ENCODE measurements at regions not wholly inside any gene's neighbourhood (a gene's known extent, or its start where the extent isn't known, plus 50 kb on each side); places are given as distances from the start of the nearest gene placed in this dataset.

DNA sequence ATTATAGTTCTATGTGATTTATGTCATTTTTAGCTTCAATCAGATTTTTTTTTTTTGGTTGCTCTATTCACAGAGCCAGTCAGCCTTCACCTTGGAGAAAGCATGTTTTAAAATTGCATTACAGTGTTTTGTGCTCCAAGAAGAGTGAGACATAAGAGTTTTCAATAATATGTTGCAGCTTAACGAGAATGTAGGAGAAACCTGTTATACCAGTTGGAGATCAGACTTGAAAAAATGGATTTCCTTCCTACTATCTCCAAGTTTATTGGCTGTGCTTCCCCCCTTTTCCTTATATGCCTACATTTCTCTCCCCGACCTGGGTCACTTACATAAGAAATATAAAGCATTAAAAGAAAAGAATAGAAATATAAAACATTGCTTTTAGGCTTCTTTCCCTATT is 123.9 kb upstream of the ARGLU1 start:
- Histone ChIP-seq H3F3A (replicated peaks; ENCODE audit: insufficient read depth) (no peaks in the 10 kb centered on the region), H3K9me2 (no peaks in the 10 kb centered on the region), H3K36me3 (replicated peaks in 1 of 2; ENCODE audit: control insufficient read depth in 1 of 2, insufficient read depth in 2 of 2, low read length in 1 of 2) (no peaks in the 10 kb centered on the region), H3K4me2 (no peak overlapping the region), H3K4me3 (ENCODE audit: low read depth in 2 of 2, low read length in 1 of 2) (no peak overlapping the region), H3K9ac (no peak overlapping the region), H3K4me1 (ENCODE audit: control insufficient read depth in 1 of 2, insufficient read depth in 2 of 2, low read depth in 1 of 2, low read length in 1 of 2) (no peaks in the 10 kb centered on the region), H3K79me2 (ENCODE audit: insufficient read depth) (no peaks in the 10 kb centered on the region), H4K20me1 (ENCODE audit: insufficient read depth) (no peaks in the 10 kb centered on the region), H3K9me3 (no peaks in the 10 kb centered on the region), H3K27me3 (ENCODE audit: insufficient read depth) (no peaks in the 10 kb centered on the region), H3K27ac (ENCODE audit: low read depth in 2 of 2, low read length in 1 of 2) (no peak overlapping the region), H2AFZ (ENCODE audit: low read depth) (no peak overlapping the region)
- POLR2A ChIA-PET: no interaction called here
- CTCF ChIA-PET: interaction anchor here (1.0 kb wide), 1 partner anchor 11 kb away, joined by 5 read pairs; no protein-coding TSS in a partner anchor
- WGBS (ENCODE audit: low lambda C conversion rate): 6% methylated on average over 2 of the region's 2 CpGs
- TF ChIP-seq YY1 (IDR thresholded peaks at IDR 0.05; ENCODE audit: low read depth) (no peak), TAF1 (IDR thresholded peaks at IDR 0.05; ENCODE audit: borderline replicate concordance, low read depth, low read length) (no peak), MEF2A (IDR thresholded peaks at IDR 0.05; ENCODE audit: borderline replicate concordance, low read depth) (no peak), NFIC (IDR thresholded peaks at IDR 0.05; ENCODE audit: borderline replicate concordance) (no peak), CHD2 (IDR thresholded peaks at IDR 0.05; ENCODE audit: low read length, partially characterized antibody) (no peak), RAD21 (IDR thresholded peaks at IDR 0.05; ENCODE audit: low read length) (no peak), EZH2phosphoT487 (IDR thresholded peaks at IDR 0.05; ENCODE audit: borderline replicate concordance, low read depth) (no peak), GATA2 (CRISPR knock-in tag; IDR thresholded peaks at IDR 0.05) (no peak)
- TF ChIP-seq, protein P1, sequence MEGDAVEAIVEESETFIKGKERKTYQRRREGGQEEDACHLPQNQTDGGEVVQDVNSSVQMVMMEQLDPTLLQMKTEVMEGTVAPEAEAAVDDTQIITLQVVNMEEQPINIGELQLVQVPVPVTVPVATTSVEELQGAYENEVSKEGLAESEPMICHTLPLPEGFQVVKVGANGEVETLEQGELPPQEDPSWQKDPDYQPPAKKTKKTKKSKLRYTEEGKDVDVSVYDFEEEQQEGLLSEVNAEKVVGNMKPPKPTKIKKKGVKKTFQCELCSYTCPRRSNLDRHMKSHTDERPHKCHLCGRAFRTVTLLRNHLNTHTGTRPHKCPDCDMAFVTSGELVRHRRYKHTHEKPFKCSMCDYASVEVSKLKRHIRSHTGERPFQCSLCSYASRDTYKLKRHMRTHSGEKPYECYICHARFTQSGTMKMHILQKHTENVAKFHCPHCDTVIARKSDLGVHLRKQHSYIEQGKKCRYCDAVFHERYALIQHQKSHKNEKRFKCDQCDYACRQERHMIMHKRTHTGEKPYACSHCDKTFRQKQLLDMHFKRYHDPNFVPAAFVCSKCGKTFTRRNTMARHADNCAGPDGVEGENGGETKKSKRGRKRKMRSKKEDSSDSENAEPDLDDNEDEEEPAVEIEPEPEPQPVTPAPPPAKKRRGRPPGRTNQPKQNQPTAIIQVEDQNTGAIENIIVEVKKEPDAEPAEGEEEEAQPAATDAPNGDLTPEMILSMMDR (IDR thresholded peaks at IDR 0.05): no peak
- TF ChIP-seq, protein P2, sequence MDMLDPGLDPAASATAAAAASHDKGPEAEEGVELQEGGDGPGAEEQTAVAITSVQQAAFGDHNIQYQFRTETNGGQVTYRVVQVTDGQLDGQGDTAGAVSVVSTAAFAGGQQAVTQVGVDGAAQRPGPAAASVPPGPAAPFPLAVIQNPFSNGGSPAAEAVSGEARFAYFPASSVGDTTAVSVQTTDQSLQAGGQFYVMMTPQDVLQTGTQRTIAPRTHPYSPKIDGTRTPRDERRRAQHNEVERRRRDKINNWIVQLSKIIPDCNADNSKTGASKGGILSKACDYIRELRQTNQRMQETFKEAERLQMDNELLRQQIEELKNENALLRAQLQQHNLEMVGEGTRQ (IDR thresholded peaks at IDR 0.05; ENCODE audit: borderline replicate concordance, low read depth, low read length): no peak
- TF ChIP-seq, protein P3, sequence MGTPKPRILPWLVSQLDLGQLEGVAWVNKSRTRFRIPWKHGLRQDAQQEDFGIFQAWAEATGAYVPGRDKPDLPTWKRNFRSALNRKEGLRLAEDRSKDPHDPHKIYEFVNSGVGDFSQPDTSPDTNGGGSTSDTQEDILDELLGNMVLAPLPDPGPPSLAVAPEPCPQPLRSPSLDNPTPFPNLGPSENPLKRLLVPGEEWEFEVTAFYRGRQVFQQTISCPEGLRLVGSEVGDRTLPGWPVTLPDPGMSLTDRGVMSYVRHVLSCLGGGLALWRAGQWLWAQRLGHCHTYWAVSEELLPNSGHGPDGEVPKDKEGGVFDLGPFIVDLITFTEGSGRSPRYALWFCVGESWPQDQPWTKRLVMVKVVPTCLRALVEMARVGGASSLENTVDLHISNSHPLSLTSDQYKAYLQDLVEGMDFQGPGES (IDR thresholded peaks at IDR 0.05; ENCODE audit: low read depth, low read length): no peak
- DNase-seq: no peak

DNA sequence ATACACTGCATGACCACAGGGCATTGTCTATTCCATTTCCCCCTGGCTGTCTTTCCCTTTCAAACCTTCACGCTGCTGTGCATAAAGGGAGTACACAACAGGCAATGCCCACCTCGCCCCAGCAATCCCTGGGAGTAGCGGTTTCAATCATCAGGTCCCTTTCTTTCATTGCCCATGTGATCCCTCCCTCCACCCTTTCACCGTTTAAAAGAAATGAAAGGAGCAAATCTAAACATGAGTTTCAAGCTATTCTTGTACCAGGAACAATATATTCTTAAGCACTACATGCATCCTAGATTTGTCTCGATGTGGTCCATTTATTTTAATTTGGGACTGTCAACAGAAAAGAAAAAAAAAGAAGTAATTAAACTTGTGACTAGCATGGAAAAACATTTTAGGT is 123.4 kb upstream of the ARGLU1 start:
- H4K20me1 ChIP-seq (ENCODE audit: insufficient read depth): no peaks in the 10 kb centered on the region
- no peak overlapping the region for H2AFZ ChIP-seq (ENCODE audit: low read depth)
- no peaks in the 10 kb centered on the region for H3K9me3 ChIP-seq
- no peaks in the 10 kb centered on the region for H3K27me3 ChIP-seq (ENCODE audit: insufficient read depth)
- no peaks in the 10 kb centered on the region for H3K79me2 ChIP-seq (ENCODE audit: insufficient read depth)
- WGBS (ENCODE audit: low lambda C conversion rate): 45% methylated on average over 5 of the region's 5 CpGs
- H3K27ac ChIP-seq (ENCODE audit: low read depth in 2 of 2, low read length in 1 of 2): no peak overlapping the region
- no peak overlapping the region for H3K4me3 ChIP-seq (ENCODE audit: low read depth in 2 of 2, low read length in 1 of 2)
- no peaks in the 10 kb centered on the region for H3K4me1 ChIP-seq (ENCODE audit: control insufficient read depth in 1 of 2, insufficient read depth in 2 of 2, low read depth in 1 of 2, low read length in 1 of 2)
- no peak overlapping the region for H3K9ac ChIP-seq
- no peak for DNase-seq
- no peaks in the 10 kb centered on the region for H3F3A ChIP-seq (replicated peaks; ENCODE audit: insufficient read depth)
- no peaks in the 10 kb centered on the region for H3K9me2 ChIP-seq
- POLR2A ChIA-PET: no interaction called here
- no peaks in the 10 kb centered on the region for H3K36me3 ChIP-seq (replicated peaks in 1 of 2; ENCODE audit: control insufficient read depth in 1 of 2, insufficient read depth in 2 of 2, low read length in 1 of 2)
- H3K4me2 ChIP-seq: no peak overlapping the region
- CTCF ChIA-PET: interaction anchor here (1.0 kb wide), 1 partner anchor 12 kb away, joined by 5 read pairs; no protein-coding TSS in a partner anchor
- TF ChIP-seq, protein P4, sequence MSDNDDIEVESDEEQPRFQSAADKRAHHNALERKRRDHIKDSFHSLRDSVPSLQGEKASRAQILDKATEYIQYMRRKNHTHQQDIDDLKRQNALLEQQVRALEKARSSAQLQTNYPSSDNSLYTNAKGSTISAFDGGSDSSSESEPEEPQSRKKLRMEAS (IDR thresholded peaks at IDR 0.05; ENCODE audit: low read depth): no peak
- TF ChIP-seq TEAD4 (IDR thresholded peaks at IDR 0.05; ENCODE audit: borderline replicate concordance, insufficient read depth) (no peak), RCOR1 (IDR thresholded peaks at IDR 0.05; ENCODE audit: low read length) (no peak), SIN3A (IDR thresholded peaks at IDR 0.05; ENCODE audit: borderline replicate concordance, low read depth, low read length) (no peak), CHD2 (IDR thresholded peaks at IDR 0.05; ENCODE audit: low read length, partially characterized antibody) (no peak), MEF2A (IDR thresholded peaks at IDR 0.05; ENCODE audit: borderline replicate concordance, low read depth) (no peak), TCF12 (IDR thresholded peaks at IDR 0.05) (no peak), FOSL2 (IDR thresholded peaks at IDR 0.05; ENCODE audit: borderline replicate concordance, low read depth) (no peak)
- TF ChIP-seq, protein P5, sequence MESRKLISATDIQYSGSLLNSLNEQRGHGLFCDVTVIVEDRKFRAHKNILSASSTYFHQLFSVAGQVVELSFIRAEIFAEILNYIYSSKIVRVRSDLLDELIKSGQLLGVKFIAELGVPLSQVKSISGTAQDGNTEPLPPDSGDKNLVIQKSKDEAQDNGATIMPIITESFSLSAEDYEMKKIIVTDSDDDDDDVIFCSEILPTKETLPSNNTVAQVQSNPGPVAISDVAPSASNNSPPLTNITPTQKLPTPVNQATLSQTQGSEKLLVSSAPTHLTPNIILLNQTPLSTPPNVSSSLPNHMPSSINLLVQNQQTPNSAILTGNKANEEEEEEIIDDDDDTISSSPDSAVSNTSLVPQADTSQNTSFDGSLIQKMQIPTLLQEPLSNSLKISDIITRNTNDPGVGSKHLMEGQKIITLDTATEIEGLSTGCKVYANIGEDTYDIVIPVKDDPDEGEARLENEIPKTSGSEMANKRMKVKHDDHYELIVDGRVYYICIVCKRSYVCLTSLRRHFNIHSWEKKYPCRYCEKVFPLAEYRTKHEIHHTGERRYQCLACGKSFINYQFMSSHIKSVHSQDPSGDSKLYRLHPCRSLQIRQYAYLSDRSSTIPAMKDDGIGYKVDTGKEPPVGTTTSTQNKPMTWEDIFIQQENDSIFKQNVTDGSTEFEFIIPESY (IDR thresholded peaks at IDR 0.05; ENCODE audit: borderline replicate concordance, low read depth): no peak
- TF ChIP-seq, protein P2 (IDR thresholded peaks at IDR 0.05; ENCODE audit: borderline replicate concordance, low read depth, low read length): no peak
